ENCODE measurements at regions not wholly inside any gene's neighbourhood (a gene's known extent, or its start where the extent isn't known, plus 50 kb on each side); places are given as distances from the start of the nearest gene placed in this dataset.
A peak's percentile ranks its signal among the peaks of the same experiment; 100 is the strongest.

DNA sequence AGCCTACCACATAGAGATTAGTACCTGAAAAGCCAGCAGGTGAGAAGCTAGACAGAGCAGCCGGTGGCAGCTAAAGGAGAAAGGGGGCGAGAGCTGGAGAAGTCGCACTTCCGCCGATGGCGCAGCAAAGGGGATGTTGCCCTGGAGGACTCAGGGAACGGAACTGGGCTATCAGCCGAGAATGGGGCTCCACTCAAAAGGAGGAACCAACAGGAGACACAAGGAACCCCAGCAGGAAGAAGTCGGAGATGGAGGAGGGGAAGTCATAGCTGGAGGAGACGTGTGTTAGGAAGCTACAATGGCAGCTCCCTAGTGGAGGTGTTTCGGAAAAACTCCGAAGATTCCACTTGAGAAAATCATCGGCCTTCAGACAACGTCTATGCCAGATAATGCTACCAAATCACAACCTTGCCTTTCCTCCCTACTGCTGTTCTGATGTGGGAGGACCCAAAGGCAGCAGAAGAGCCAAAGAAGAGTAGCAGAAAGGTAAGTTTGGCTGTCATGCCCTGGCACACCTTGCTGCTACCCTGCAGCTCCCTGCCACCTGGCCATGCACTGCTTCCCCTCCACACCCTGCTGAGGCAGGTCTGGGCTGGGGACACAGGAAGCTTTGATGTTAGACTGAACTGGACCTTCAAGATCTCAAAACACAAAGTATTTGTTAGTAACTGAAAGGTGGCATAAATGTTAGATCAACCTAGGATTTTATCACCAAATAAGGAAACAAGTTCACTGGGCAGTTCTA, 127.9 kb downstream of the DLEU7 start:
- DNase-seq (ENCODE audit: low read depth), result no peak
- H3K27me3 ChIP-seq (ENCODE audit: control insufficient read depth, insufficient read depth, low read length), result no peaks in the 10 kb centered on the region
- no peak overlapping the region for H3K4me3 ChIP-seq (ENCODE audit: low read depth, low read length)
- FAIRE-seq, result peak; percentile 18
- H3K36me3 ChIP-seq (ENCODE audit: control insufficient read depth, insufficient read depth, low read length), result no peaks in the 10 kb centered on the region
- no peak for TF ChIP-seq CTCF (IDR thresholded peaks at IDR 0.05; ENCODE audit: insufficient read depth, low read length, severe bottlenecking)

DNA sequence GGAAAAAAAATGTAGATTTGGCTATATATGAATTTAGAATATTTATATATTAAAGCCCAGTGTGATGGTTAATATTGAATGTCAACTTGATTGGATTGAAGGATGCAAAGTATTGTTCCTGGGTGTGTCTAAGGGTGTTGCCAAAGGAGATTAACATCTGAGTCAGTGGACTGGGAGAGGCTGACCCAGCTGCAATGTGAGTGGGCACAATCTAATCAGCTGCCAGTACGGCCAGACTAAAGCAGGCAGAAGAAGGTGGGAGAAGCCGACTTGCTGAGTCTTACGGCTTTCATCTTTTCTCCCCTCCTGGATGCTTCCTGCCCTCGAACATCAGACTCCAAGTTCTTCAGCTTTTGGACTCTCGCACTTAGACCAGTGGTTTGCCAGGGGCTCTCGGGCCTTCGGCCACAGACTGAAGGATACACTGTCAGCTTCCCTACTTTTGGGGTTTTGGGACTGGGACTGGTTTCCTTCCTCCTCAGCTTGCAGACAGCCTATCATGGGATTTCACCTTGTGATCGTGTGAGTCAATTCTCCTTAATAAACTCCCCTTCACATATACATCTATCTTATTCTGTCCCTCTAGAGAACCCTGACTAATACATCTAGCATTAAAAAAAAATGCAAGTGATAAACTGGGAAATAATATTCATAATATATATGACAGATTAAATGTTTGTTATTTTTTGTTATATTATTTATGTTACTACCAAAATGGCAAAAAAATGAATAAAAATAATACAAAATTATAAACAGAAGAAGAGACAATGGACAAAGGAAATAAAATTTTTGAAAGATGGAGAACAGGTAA, 122.4 kb downstream of the DLEU7 start:
- peak; percentile 58 for DNase-seq (ENCODE audit: low read depth)
- no peak overlapping the region for H3K4me3 ChIP-seq (ENCODE audit: low read depth, low read length)
- H3K27me3 ChIP-seq (ENCODE audit: control insufficient read depth, insufficient read depth, low read length), result no peaks in the 10 kb centered on the region
- no peak for FAIRE-seq
- no peaks in the 10 kb centered on the region for H3K36me3 ChIP-seq (ENCODE audit: control insufficient read depth, insufficient read depth, low read length)
- no peak for TF ChIP-seq CTCF (IDR thresholded peaks at IDR 0.05; ENCODE audit: insufficient read depth, low read length, severe bottlenecking)

- FAIRE-seq, result no peak
- TF ChIP-seq CTCF (IDR thresholded peaks at IDR 0.05; ENCODE audit: insufficient read depth, low read length, severe bottlenecking), result no peak
Observed at GRCh38 chr13:50721672-50721992, 121.9 kb downstream of the DLEU7 start.

DNA sequence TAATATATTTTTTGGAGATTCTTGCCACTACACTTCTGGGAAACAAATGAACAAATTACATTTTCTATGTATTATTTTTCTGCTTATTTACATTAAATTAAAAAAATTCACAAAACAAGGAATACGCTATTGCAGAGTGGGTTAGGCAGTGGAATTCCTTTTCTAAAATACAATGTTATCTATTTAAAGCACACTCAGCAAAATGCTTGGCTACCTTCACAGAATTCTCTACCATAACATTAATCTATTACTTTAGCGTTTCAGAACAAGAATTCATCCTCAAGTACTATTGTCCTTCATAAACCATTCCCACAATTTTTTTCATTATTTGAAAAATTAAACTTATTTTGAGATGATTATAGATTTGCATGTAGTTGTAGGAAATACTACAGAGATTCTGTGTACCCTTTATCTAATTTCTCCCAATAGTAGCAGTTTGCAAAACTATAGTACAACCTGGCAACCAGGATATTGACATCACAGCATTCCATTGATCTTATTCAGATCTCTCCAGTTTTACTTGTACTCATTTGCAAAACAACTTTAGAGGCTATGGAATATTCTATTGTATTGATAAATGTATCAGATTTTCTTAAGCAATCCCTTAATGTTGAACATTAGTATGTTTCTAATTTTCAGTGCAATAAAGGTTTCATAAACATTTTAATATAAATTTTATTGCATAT, 120.9 kb downstream of the DLEU7 start:
- Histone ChIP-seq H3K4me3 (ENCODE audit: low read depth, low read length) (no peak overlapping the region), H3K36me3 (ENCODE audit: control insufficient read depth, insufficient read depth, low read length) (no peaks in the 10 kb centered on the region), H3K27me3 (ENCODE audit: control insufficient read depth, insufficient read depth, low read length) (no peaks in the 10 kb centered on the region)
- no peak for FAIRE-seq
- peak; percentile 68 for DNase-seq (ENCODE audit: low read depth)
- TF ChIP-seq CTCF (IDR thresholded peaks at IDR 0.05; ENCODE audit: insufficient read depth, low read length, severe bottlenecking), result no peak

More at GRCh38 chr13:50721672-50721992, 121.9 kb downstream of the DLEU7 start:
- Histone ChIP-seq H3K27me3 (ENCODE audit: control insufficient read depth, insufficient read depth, low read length) (no peaks in the 10 kb centered on the region), H3K4me3 (ENCODE audit: low read depth, low read length) (no peak overlapping the region), H3K36me3 (ENCODE audit: control insufficient read depth, insufficient read depth, low read length) (no peaks in the 10 kb centered on the region)
- no peak for DNase-seq (ENCODE audit: low read depth)

GRCh38 chr13:50724438-50724837, 119.1 kb downstream of the DLEU7 start:
- FAIRE-seq (peak; percentile 7), DNase-seq (ENCODE audit: low read depth) (no peak)
- no peak overlapping the region for H3K4me3 ChIP-seq (ENCODE audit: low read depth, low read length)
- H3K36me3 ChIP-seq (ENCODE audit: control insufficient read depth, insufficient read depth, low read length), result no peaks in the 10 kb centered on the region
- no peaks in the 10 kb centered on the region for H3K27me3 ChIP-seq (ENCODE audit: control insufficient read depth, insufficient read depth, low read length)
- TF ChIP-seq CTCF (IDR thresholded peaks at IDR 0.05; ENCODE audit: insufficient read depth, low read length, severe bottlenecking), result no peak

Measured in bronchial epithelial cell (primary cell).